HEK293T (cell line): ENCODE measurements at regions not wholly inside any gene's neighbourhood (a gene's known extent, or its start where the extent isn't known, plus 50 kb on each side); places are given as distances from the start of the nearest gene placed in this dataset.

Source experiments
- BHLHE40 ChIP-seq: fragments of 450-650 bp; IDR thresholded peaks from 2 replicates; pipeline ENCODE4 v1.6.1; 2016; ENCODE audit warnings: mild to moderate bottlenecking, moderate library complexity, borderline replicate concordance
- CTBP1 ChIP-seq: fragments of 450-650 bp; IDR thresholded peaks from 2 replicates; pipeline ENCODE4 v1.6.1; 2016; ENCODE audit warnings: borderline replicate concordance
- ELF4 ChIP-seq: fragments of 450-650 bp; IDR thresholded peaks from 2 replicates; pipeline ENCODE4 v1.6.1; 2017; ENCODE audit warnings: antibody characterized with exemption
- FOXA1 ChIP-seq: fragments of 450-650 bp; IDR thresholded peaks from 2 replicates; pipeline ENCODE4 v1.6.1; 2016; ENCODE audit warnings: mild to moderate bottlenecking
- FOXK2 ChIP-seq: fragments of 450-650 bp; IDR thresholded peaks from 2 replicates; pipeline ENCODE4 v1.6.1; 2016; ENCODE audit warnings: mild to moderate bottlenecking
- HDGF ChIP-seq: fragments of 450-650 bp; IDR thresholded peaks from 2 replicates; pipeline ENCODE4 v1.6.1; 2017; ENCODE audit warnings: antibody characterized with exemption, borderline replicate concordance
- NFRKB ChIP-seq: fragments of 450-650 bp; IDR thresholded peaks from 2 replicates; pipeline ENCODE4 v1.6.1; 2016; ENCODE audit warnings: mild to moderate bottlenecking, moderate library complexity
- SP1 ChIP-seq: fragments of 450-650 bp; IDR thresholded peaks from 2 replicates; pipeline ENCODE4 v1.6.1; 2017
- SUZ12 ChIP-seq: fragments of 450-650 bp; IDR thresholded peaks from 2 replicates; pipeline ENCODE4 v1.6.1; 2016; ENCODE audit warnings: mild to moderate bottlenecking
- TARDBP ChIP-seq: fragments of 450-650 bp; IDR thresholded peaks from 2 replicates; pipeline ENCODE4 v1.6.1; 2016
- TF ChIP-seq, protein P1 (sequence below): fragments of 450-650 bp; IDR thresholded peaks from 2 replicates; pipeline ENCODE4 v1.6.1; 2016

DNA sequence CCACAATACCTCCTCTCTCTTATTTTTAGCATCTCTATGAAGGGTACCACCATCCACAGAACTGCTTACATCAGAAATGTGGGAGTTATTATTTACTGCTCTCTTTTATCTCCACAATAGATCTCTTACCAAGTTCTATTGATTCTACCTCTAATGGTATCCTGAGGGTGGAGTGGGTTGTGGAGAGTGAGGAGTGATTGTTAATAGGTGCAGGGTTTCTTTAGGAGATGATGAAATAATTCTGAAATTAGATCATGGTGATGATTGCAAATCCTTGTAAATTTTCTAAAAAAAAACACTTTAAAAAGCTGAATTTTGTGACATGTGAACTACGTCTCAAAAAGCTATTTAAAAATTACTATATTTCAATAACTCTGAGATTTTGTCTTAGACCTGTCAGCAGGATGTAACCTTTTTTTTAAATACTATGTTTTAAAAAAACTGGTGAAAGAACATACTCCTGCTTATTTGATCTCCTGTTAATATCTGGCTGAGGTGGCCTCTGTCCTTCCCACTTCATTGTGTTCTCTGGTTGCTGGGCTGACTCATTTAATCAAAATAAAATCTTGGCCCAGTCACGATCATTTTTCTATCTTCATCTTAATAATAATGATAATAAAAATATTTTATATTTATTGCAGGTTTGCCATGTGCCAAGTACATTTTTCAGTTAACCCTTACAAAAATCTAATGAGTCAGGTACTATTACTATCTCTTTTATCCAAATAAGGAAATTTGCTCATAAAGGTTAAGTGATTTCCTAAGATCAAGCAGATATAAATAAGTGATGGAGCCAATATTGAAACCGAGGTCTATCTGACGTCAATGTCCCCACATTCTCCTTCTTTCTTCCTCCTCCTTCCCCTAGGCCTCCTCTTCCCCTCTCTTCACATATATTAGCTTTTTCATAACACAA is 73.5 kb downstream of the GLUD2 start:
- TF ChIP-seq FOXK2 = no peak
- TF ChIP-seq BHLHE40 = no peak
- TF ChIP-seq SP1 = no peak
- TF ChIP-seq TARDBP = no peak
- TF ChIP-seq FOXA1 = no peak
- no peak for TF ChIP-seq CTBP1
- no peak for TF ChIP-seq ELF4
- TF ChIP-seq HDGF = no peak
- TF ChIP-seq, protein P1, sequence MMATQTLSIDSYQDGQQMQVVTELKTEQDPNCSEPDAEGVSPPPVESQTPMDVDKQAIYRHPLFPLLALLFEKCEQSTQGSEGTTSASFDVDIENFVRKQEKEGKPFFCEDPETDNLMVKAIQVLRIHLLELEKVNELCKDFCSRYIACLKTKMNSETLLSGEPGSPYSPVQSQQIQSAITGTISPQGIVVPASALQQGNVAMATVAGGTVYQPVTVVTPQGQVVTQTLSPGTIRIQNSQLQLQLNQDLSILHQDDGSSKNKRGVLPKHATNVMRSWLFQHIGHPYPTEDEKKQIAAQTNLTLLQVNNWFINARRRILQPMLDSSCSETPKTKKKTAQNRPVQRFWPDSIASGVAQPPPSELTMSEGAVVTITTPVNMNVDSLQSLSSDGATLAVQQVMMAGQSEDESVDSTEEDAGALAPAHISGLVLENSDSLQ = no peak
- no peak for TF ChIP-seq NFRKB
- no peak for TF ChIP-seq SUZ12
